ENCODE measurements at regions not wholly inside any gene's neighbourhood (a gene's known extent, or its start where the extent isn't known, plus 50 kb on each side); places are given as distances from the start of the nearest gene placed in this dataset. TPM values are rescaled to one million over a fixed set of nuclear protein-coding genes. Genes with fewer than 3 reads are reported as not detected.

DNA sequence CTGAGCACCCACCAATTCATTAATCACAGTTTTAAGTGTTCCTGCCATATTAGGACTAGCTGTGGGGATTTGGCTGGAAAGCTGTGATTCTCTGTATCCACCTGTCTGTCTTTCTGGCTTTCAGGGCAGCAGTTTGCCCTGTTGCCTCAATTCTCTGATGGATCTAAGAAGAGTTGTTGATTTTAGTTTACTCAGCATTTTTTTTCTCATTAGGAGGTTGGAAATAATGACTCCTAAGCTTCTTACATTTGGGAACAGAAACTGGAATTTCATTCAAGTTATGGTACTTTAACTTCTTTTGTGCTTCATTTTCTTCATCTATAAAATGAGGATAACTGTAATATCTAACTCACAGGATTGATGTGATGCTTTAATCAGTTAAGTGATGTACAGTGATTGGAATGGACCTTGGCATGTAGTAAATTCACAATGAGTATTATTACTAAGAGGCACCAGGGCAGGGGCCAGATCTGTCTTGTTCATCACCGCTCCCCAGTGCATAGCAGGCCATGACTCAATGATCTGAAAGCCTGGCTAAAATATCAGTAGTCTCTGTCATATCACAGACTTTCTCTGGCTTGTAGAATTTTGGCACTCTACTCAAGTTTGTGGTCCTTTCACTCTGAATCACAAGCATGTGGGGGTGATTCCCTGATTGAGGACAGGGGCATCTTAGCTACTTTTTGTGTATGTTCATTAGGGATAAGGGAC, 51.4 kb upstream of the GREM2 start:
- Histone ChIP-seq H3K9me3 (ENCODE audit: control insufficient read depth, insufficient read depth, low read length) (no peaks in the 10 kb centered on the region), H3K27ac (ENCODE audit: low read depth, low read length) (no peak overlapping the region), H3K4me3 (ENCODE audit: low read depth, low read length) (no peak overlapping the region), H3K27me3 (ENCODE audit: control insufficient read depth, insufficient read depth, low read length) (no peaks in the 10 kb centered on the region)
- ChIA-PET POLR2A (no interaction called here), CTCF (interaction anchor here (0.7 kb wide), 1 partner anchor 28 kb away, joined by 3 read pairs; no protein-coding TSS in a partner anchor)
- DNase-seq (ENCODE audit: low read depth, low spot score) = peak; percentile 30
- TF ChIP-seq, protein P1, sequence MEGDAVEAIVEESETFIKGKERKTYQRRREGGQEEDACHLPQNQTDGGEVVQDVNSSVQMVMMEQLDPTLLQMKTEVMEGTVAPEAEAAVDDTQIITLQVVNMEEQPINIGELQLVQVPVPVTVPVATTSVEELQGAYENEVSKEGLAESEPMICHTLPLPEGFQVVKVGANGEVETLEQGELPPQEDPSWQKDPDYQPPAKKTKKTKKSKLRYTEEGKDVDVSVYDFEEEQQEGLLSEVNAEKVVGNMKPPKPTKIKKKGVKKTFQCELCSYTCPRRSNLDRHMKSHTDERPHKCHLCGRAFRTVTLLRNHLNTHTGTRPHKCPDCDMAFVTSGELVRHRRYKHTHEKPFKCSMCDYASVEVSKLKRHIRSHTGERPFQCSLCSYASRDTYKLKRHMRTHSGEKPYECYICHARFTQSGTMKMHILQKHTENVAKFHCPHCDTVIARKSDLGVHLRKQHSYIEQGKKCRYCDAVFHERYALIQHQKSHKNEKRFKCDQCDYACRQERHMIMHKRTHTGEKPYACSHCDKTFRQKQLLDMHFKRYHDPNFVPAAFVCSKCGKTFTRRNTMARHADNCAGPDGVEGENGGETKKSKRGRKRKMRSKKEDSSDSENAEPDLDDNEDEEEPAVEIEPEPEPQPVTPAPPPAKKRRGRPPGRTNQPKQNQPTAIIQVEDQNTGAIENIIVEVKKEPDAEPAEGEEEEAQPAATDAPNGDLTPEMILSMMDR (IDR thresholded peaks at IDR 0.05; ENCODE audit: low read depth, low read length) = no peak

Small RNA genes lying in the stretch of these regions (small RNA-seq; reads per million reads assigned to genes)
- gene RF00019 (ENCODE audit: insufficient read length, low read depth) = not detected

All from AG04450 (cell line).